GM20000 (cell line): ENCODE measurements at regions not wholly inside any gene's neighbourhood (a gene's known extent, or its start where the extent isn't known, plus 50 kb on each side); places are given as distances from the start of the nearest gene placed in this dataset.
"Not testable (repeated sequence)": the region's sequence is repeated elsewhere in the genome, so short reads cannot be mapped to it uniquely, and the experiment has no call there.

Experiments used
- DNase-seq: peaks from one replicate; pipeline ENCODE4 v3.0.0; 2012; ENCODE audit warnings: low spot score
- TF ChIP-seq, protein P1 (sequence below): IDR thresholded peaks from 2 replicates; pipeline ENCODE4 v1.5.1; 2012; ENCODE audit warnings: mild to moderate bottlenecking, control low read depth; ENCODE audit errors: extremely low read depth, missing control alignments

DNA sequence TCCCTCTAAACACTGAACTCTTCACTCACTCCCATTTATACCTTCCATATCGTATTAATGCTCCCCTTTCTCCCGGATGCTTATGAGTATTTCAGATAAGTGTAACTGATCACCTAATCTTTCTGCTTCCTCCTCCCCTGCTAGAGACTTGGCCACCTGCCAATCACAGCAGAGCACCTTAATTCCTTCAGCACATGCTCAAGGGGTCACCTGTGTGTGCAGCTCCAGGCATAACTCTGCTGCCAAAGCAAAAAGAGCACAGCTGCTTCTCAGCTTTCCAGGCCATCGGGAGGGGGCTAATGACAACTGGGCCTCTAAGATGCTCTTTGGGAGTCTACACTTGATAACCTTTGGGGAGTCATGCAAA lies 106.9 kb upstream of the DYRK2 start:
- TF ChIP-seq, protein P1, sequence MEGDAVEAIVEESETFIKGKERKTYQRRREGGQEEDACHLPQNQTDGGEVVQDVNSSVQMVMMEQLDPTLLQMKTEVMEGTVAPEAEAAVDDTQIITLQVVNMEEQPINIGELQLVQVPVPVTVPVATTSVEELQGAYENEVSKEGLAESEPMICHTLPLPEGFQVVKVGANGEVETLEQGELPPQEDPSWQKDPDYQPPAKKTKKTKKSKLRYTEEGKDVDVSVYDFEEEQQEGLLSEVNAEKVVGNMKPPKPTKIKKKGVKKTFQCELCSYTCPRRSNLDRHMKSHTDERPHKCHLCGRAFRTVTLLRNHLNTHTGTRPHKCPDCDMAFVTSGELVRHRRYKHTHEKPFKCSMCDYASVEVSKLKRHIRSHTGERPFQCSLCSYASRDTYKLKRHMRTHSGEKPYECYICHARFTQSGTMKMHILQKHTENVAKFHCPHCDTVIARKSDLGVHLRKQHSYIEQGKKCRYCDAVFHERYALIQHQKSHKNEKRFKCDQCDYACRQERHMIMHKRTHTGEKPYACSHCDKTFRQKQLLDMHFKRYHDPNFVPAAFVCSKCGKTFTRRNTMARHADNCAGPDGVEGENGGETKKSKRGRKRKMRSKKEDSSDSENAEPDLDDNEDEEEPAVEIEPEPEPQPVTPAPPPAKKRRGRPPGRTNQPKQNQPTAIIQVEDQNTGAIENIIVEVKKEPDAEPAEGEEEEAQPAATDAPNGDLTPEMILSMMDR = no peak
- DNase-seq = no peak

DNA sequence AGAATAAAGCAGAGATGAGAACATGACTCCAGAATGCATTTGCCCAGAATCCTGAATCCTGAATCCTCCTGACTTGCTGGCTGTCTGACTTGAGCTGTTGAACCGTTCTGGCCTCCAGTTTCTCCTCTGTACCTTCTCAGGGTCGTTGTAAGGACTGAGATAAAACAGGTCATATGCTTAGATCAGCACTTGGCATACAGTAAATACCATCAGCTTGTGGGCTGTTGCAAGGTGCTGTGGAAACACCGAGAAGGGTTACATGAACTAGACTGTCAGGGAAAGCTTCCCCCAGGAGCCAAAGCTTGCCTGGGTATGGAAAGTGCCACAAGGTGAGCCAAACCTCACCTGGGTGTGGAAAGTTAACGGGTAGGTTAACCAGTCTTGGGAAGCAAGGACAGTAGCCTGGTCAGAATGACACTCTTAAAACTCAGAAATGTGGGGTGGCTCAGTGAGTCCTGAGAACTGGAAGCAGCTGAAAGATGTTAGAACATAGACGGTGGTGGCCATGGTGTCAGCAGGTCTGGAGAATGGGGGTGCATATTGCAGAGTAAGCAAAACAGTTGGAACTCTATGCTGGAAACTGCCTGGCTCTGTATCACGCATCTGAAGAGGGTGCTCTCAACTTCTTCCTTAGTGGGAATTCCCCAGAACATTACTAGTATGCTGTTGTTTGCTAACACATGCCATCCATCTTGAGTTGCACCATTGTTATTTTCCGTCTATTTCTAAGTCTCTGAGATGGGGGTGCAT lies 105.3 kb upstream of the DYRK2 start:
- TF ChIP-seq, protein P1 = no peak
- no peak for DNase-seq

DNA sequence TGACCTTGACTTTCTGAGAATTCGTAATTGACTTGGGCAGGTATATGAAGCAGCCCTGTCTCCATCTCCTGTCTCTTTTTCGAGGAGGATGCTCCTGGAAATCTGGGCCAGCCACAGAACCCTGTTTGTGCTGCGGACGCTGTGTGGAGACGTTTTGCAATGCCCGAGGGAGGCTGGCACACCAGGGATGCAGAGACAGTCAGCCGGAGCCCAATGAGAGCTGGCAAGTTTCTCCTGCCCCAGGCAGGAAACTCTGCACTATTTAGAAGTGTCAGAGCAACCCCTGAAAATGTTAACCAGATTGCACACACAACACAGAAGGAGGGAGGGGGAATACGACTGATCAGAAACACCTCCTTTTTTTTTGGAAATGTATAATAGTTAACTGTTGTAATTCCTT lies 103.2 kb upstream of the DYRK2 start:
- TF ChIP-seq, protein P1 = no peak
- no peak for DNase-seq

DNA sequence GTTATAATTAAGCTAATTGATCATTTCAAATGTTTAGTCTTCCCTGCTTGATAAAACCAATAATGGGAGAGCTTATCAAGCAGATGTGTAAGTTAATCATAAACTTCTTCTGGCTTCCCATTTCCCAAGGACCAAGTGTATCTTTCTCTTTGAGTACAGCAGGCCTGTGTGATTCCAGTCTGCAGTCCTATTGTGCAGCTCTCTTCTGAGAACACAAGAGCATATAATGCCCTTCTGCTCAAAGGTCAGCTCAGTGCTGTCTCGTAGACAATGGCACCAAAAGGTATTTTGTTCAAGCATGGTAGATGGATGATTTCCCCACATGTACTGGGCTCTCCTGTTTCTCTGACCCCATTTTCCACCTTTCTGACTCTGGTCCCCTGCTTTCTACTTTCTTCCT lies 101.8 kb upstream of the DYRK2 start:
- TF ChIP-seq, protein P1 = no peak
- DNase-seq = no peak

DNA sequence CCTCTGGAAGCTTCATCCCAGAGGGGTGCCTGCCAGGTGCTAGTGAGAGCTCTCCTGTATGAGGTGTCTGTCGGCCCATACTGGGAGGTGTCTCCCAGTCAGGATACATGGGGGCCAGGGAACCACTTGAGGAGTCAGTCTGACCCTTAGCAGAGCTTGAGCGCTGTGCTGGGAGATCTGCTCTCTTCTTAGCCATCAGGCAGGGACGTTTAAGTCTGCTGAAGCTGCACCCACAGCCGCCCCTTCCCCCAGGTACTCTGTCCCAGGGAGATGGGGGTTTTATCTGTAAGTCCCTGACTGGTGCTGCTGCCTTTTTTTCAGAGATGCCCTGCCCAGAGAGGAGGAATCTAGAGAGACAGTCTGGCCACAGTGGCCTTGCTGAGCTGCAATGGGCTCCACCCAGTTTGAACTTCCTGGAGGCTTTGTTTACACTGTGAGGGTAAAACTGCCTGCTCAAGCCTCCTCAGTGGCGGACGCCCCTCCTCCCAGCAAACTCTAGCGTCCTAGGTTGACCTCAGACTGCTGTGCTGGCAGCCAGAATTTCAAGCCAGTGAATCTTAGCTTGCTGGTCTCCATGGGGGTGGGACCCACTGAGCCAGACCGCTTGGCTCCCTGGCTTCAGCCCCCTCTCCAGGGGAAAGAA lies 93.3 kb upstream of the DYRK2 start:
- not testable (repeated sequence) for DNase-seq

DNA sequence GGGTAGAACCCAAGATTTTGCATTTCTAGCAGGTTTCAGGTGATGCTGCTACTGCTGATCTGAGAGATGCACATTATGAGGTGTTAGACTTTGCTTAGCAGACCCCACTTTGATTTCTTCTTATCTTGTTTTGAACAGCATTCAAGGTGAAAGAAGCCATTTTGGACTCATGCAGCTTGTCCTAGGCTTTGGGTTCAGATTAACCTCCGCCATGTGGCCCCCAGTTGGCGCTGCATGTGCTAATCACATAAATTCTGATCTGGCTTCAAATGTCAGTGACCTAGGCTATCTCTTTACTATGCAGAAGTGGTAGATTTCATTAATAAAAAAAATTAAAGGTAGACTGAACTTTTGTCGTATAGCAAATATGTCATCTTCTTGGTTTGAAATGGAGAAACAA lies 89.8 kb upstream of the DYRK2 start:
- DNase-seq = no peak
- TF ChIP-seq, protein P1 = no peak

DNA sequence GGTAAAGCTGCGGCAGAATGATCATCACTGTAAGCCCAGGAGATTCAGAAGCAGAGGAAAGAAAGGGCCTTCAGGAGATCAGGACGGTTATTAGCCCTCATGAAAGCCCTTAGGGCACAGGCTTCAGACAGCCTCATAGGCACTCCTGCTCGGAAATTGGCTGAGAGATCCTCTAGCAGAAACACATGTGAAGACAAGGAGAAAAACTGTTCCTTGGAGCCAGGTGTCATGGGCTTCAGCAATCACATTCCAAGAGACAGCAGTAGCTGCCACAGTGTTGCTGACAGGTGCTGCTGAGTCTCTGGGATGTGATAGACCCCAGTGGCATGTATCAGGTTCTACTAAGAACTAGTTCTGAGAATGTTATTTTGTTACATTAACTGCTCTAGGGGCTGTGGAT lies 88.8 kb upstream of the DYRK2 start:
- DNase-seq = no peak
- TF ChIP-seq, protein P1 = no peak
